Suprapubic skin (tissue), 3 donors: ENCODE measurements at regions not wholly inside any gene's neighbourhood (a gene's known extent, or its start where the extent isn't known, plus 50 kb on each side); places are given as distances from the start of the nearest gene placed in this dataset.

Source experiments
- CTCF ChIP-seq, 2 donors: fragments of 200-600 bp in 1 of 2; fragments of 450-650 bp in 1 of 2; sonication (generic) in 1 of 2; IDR thresholded peaks; one replicate each; pipeline ENCODE4 v1.5.1; 2016 to 2019; ENCODE audit warnings: antibody characterized with exemption in 2 of 2, mild to moderate bottlenecking in 1 of 2, moderate library complexity in 1 of 2
- POLR2A ChIP-seq, 2 donors: fragments of 450-650 bp; IDR thresholded peaks; one replicate each; pipeline ENCODE4 v1.6.1; 2017; ENCODE audit warnings: antibody characterized with exemption in 2 of 2, mild to moderate bottlenecking in 2 of 2, moderate library complexity in 2 of 2

- no peak for TF ChIP-seq CTCF (IDR thresholded peaks at IDR 0.05)
- TF ChIP-seq POLR2A (IDR thresholded peaks at IDR 0.05), result no peak
Measured at GRCh38 chr18:65326805-65327204, 424.0 kb upstream of the CDH7 start.
